Uterus (tissue), 2 donors: ENCODE measurements at regions not wholly inside any gene's neighbourhood (a gene's known extent, or its start where the extent isn't known, plus 50 kb on each side); places are given as distances from the start of the nearest gene placed in this dataset.

Experiments
- CTCF ChIP-seq, 4 experiments: fragments of 200-600 bp in 2 of 4; fragments of 450-650 bp in 2 of 4; sonication (generic) in 2 of 4; IDR thresholded peaks; one replicate each; pipeline ENCODE4 v1.5.1; 2016 to 2019; ENCODE audit warnings: antibody characterized with exemption in 4 of 4, mild to moderate bottlenecking in 2 of 4, moderate library complexity in 1 of 4
- POLR2A ChIP-seq, 2 donors: fragments of 450-650 bp; IDR thresholded peaks; one replicate each; pipeline ENCODE4 v1.6.1; 2016; ENCODE audit warnings: antibody characterized with exemption in 2 of 2, mild to moderate bottlenecking in 1 of 2, moderate library complexity in 1 of 2

DNA sequence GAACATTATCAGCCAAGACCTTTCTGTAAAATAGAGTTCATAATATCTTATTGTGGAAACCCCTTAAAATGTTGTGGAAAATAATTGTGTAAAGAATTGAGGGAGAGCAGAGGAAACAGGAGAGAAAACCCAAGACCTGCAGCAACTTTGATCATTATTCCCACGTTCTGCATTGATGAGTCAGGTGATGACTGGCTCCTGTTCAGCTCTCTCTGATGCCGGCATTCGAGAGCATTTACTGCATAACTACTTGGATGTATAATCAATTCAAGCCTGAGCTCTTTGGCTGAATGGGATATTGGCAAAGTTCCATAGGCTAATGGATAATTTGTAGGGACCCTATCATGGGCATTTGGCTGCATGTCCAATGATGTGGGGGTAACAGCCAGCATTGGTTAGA is 176.3 kb upstream of the ARID2 start:
- TF ChIP-seq CTCF (IDR thresholded peaks at IDR 0.05) (no peak), POLR2A (IDR thresholded peaks at IDR 0.05) (no peak)
